Keratinocyte (primary cell): ENCODE measurements at regions not wholly inside any gene's neighbourhood (a gene's known extent, or its start where the extent isn't known, plus 50 kb on each side); places are given as distances from the start of the nearest gene placed in this dataset.

Source experiments
- DNase-seq: peaks from one replicate; pipeline ENCODE4 v3.0.0-alpha.2; 2011; ENCODE audit warnings: low read depth, missing footprints, low spot score
- FAIRE-seq: peaks from 2 replicates; lab custom pipeline; 2011; peaks lifted over from hg19 to GRCh38; lab: Jason Lieb, UNC
- H2AFZ ChIP-seq: 2 replicates; pipeline ENCODE4 v1.6.0; 2012; ENCODE audit warnings: low read length, control low read depth, inconsistent platforms; ENCODE audit not compliant: control insufficient read depth
- H3K27ac ChIP-seq: 2 replicates; pipeline ENCODE4 v1.5.1; 2011; ENCODE audit warnings: low read length; ENCODE audit not compliant: control insufficient read depth, insufficient read depth
- H3K27me3 ChIP-seq: 3 replicates; pipeline ENCODE4 v1.6.0; 2011; ENCODE audit warnings: low read length; ENCODE audit not compliant: control insufficient read depth, insufficient read depth; ENCODE audit errors: extremely low read depth
- H3K36me3 ChIP-seq, 2 experiments: 2 replicates in 1 of 2; 3 replicates in 1 of 2; pipeline ENCODE4 v1.5.1; 2011; ENCODE audit warnings: low read length in 2 of 2, mild to moderate bottlenecking in 1 of 2; ENCODE audit not compliant: control insufficient read depth in 2 of 2, insufficient read depth in 2 of 2; ENCODE audit errors: extremely low read depth in 1 of 2
- H3K4me1 ChIP-seq: 3 replicates; pipeline ENCODE4 v1.5.1; 2011; ENCODE audit warnings: low read length; ENCODE audit not compliant: control insufficient read depth, insufficient read depth; ENCODE audit errors: extremely low read depth
- H3K4me2 ChIP-seq: 3 replicates; pipeline ENCODE4 v1.6.0; 2011; ENCODE audit warnings: low read depth, low read length; ENCODE audit not compliant: control insufficient read depth, insufficient read depth; ENCODE audit errors: extremely low read depth
- H3K4me3 ChIP-seq, 3 experiments: fragments of 200-600 bp in 1 of 3; sonication (generic) in 1 of 3; 2 replicates in 2 of 3; 3 replicates in 1 of 3; pipeline ENCODE4 v1.5.1; 2011 to 2016; ENCODE audit warnings: low read length in 3 of 3, mild to moderate bottlenecking in 3 of 3, control low read depth in 2 of 3, inconsistent platforms in 1 of 3, low read depth in 1 of 3, mixed read lengths in 1 of 3, mixed run types in 1 of 3, moderate library complexity in 1 of 3; ENCODE audit not compliant: control insufficient read depth in 2 of 3, insufficient read depth in 2 of 3; ENCODE audit errors: extremely low read depth in 1 of 3
- H3K79me2 ChIP-seq: 2 replicates; pipeline ENCODE4 v1.6.0; 2012; ENCODE audit warnings: low read length; ENCODE audit not compliant: control insufficient read depth, insufficient read depth
- H3K9ac ChIP-seq: 3 replicates; pipeline ENCODE4 v1.6.0; 2011; ENCODE audit warnings: low read length; ENCODE audit not compliant: control insufficient read depth, insufficient read depth; ENCODE audit errors: extremely low read depth
- H3K9me1 ChIP-seq: 3 replicates; pipeline ENCODE4 v1.6.0; 2011; ENCODE audit warnings: low read length; ENCODE audit not compliant: control insufficient read depth, insufficient read depth; ENCODE audit errors: extremely low read depth
- H3K9me3 ChIP-seq: 2 replicates; pipeline ENCODE4 v1.5.1; 2012; ENCODE audit warnings: low read depth, low read length; ENCODE audit not compliant: control insufficient read depth
- H4K20me1 ChIP-seq: 3 replicates; pipeline ENCODE4 v1.6.0; 2011; ENCODE audit warnings: low read length; ENCODE audit not compliant: control insufficient read depth, insufficient read depth; ENCODE audit errors: extremely low read depth
- EZH2 ChIP-seq: IDR thresholded peaks from one replicate; pipeline ENCODE4 v1.6.1; 2012; ENCODE audit warnings: inconsistent platforms, mild to moderate bottlenecking, low read length, moderate library complexity
- dilution Hi-C: fragments of 300-500 bp; cut with MboI; formaldehyde crosslinking; loops from one replicate; pipeline ENCODE4 v1.7.0; 2020; ENCODE audit warnings: low sequenced_read_pairs; ENCODE audit not compliant: extremely low pct_ligation_motif_present
- TF ChIP-seq, protein P1 (sequence below), 3 experiments: IDR thresholded peaks in 1 of 3; conservative IDR thresholded peaks in 1 of 3; optimal IDR thresholded peaks in 1 of 3; 2 replicates in 2 of 3; 3 replicates in 1 of 3; pipeline versions ENCODE3 to v1.5.1; 2011; ENCODE audit warnings: low read length in 3 of 3, mild to moderate bottlenecking in 3 of 3, moderate library complexity in 2 of 3, control low read depth in 1 of 3, inconsistent platforms in 1 of 3; ENCODE audit not compliant: insufficient read depth in 2 of 3; ENCODE audit errors: extremely low read depth in 1 of 3

DNA sequence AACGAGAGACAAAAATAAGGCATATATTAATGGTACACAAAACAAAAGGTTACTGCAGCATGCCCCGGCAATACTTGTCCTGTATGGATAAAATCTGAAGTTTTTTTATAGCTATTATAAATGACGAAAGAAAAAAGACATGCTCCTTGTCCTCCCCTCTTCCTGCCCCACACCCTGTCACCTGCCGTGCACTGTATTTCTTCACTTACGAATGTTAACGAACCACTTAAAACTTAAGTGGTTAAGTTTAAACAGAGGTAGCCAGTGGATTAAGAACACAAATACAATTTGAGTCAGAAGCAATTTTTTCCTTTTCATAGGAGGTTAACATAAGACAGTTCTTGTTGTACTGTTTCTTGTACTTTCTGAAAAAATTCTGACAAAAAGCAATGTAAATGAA lies 799.1 kb upstream of the NECTIN3 start:
- DNase-seq = no peak
- no peak overlapping the region for H3K27ac ChIP-seq
- no peak for FAIRE-seq
- H3K9me1 ChIP-seq = no peaks in the 10 kb centered on the region
- H3K9ac ChIP-seq = no peak overlapping the region
- H3K27me3 ChIP-seq = no peaks in the 10 kb centered on the region
- H2AFZ ChIP-seq = no peak overlapping the region
- H3K4me2 ChIP-seq = no peak overlapping the region
- no peaks in the 10 kb centered on the region for H3K9me3 ChIP-seq
- H3K36me3 ChIP-seq = no peaks in the 10 kb centered on the region
- H3K4me1 ChIP-seq = no peaks in the 10 kb centered on the region
- TF ChIP-seq, protein P1, sequence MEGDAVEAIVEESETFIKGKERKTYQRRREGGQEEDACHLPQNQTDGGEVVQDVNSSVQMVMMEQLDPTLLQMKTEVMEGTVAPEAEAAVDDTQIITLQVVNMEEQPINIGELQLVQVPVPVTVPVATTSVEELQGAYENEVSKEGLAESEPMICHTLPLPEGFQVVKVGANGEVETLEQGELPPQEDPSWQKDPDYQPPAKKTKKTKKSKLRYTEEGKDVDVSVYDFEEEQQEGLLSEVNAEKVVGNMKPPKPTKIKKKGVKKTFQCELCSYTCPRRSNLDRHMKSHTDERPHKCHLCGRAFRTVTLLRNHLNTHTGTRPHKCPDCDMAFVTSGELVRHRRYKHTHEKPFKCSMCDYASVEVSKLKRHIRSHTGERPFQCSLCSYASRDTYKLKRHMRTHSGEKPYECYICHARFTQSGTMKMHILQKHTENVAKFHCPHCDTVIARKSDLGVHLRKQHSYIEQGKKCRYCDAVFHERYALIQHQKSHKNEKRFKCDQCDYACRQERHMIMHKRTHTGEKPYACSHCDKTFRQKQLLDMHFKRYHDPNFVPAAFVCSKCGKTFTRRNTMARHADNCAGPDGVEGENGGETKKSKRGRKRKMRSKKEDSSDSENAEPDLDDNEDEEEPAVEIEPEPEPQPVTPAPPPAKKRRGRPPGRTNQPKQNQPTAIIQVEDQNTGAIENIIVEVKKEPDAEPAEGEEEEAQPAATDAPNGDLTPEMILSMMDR (optimal IDR thresholded peaks at IDR 0.05 in 1 of 3, IDR thresholded peaks at IDR 0.05 in 1 of 3, conservative IDR thresholded peaks at IDR 0.05 in 1 of 3; ENCODE audit: extremely low read depth in 1 of 3, insufficient read depth in 2 of 3, low read length in 3 of 3) = no peak
- TF ChIP-seq EZH2 = no peak
- dilution Hi-C loops = no loop called here
- no peaks in the 10 kb centered on the region for H4K20me1 ChIP-seq
- H3K4me3 ChIP-seq = no peak overlapping the region
- no peaks in the 10 kb centered on the region for H3K79me2 ChIP-seq

DNA sequence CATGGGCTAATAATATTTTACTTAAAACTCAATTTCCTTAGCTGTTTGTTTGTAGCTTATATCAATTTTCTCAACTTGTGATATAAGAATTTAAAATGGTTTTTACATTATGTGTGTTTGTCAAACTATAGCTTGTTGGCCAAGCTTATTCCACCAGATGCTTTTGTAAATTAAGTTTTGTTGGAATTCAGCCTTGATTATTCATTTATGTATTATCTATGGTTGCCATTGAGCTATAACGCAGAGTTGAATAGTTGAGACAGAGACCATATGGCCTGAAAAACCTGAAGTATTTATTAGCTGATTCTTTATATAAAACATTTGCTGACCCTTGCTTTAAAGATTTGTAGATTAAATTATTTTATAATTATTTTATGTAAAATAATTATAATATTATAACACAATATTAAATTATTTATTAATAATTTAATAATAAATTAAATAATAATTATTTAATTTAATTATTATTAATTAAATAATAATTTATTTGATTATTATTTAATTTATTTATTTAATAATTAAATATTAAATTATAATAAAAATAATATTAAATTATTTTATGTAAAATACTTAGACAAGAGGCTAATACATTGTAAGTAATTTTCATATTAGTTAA lies 779.6 kb upstream of the NECTIN3 start:
- no peak overlapping the region for H3K4me2 ChIP-seq
- FAIRE-seq = no peak
- H3K4me1 ChIP-seq = no peaks in the 10 kb centered on the region
- H3K9me3 ChIP-seq = no peaks in the 10 kb centered on the region
- H3K36me3 ChIP-seq = no peaks in the 10 kb centered on the region
- dilution Hi-C loops = no loop called here
- H4K20me1 ChIP-seq = no peaks in the 10 kb centered on the region
- H3K79me2 ChIP-seq = no peaks in the 10 kb centered on the region
- no peaks in the 10 kb centered on the region for H3K9me1 ChIP-seq
- no peak overlapping the region for H3K9ac ChIP-seq
- no peak overlapping the region for H3K27ac ChIP-seq
- no peak overlapping the region for H3K4me3 ChIP-seq
- no peak for DNase-seq
- no peak overlapping the region for H2AFZ ChIP-seq
- TF ChIP-seq, protein P1 (optimal IDR thresholded peaks at IDR 0.05 in 1 of 3, IDR thresholded peaks at IDR 0.05 in 1 of 3, conservative IDR thresholded peaks at IDR 0.05 in 1 of 3; ENCODE audit: extremely low read depth in 1 of 3, insufficient read depth in 2 of 3, low read length in 3 of 3) = no peak
- no peak for TF ChIP-seq EZH2
- no peaks in the 10 kb centered on the region for H3K27me3 ChIP-seq
